Endothelial cell of umbilical vein (primary cell): ENCODE measurements at regions not wholly inside any gene's neighbourhood (a gene's known extent, or its start where the extent isn't known, plus 50 kb on each side); places are given as distances from the start of the nearest gene placed in this dataset.
"Not testable (repeated sequence)": the region's sequence is repeated elsewhere in the genome, so short reads cannot be mapped to it uniquely, and the experiment has no call there.

Source experiments
- BruUV-seq: library from RNA; stranded (reverse); fragments of 400-500 nt; replicated peaks from 2 replicates; lab custom pipeline; 2021; lab: Mats Ljungman, UMichigan
- CTCF ChIA-PET: fragments of 300-600, 350-600 bp; sonication (Branson Sonifier 250); formaldehyde crosslinking; loops from one replicate; lab custom pipeline; 2021; ENCODE audit warnings: antibody characterized with exemption, inconsistent platforms; lab: Charles Lee
- POLR2A ChIA-PET: fragments of 300-600, 350-600 bp; sonication (Branson Sonifier 250); formaldehyde crosslinking; loops from one replicate; lab custom pipeline; 2021; ENCODE audit warnings: antibody characterized with exemption, inconsistent platforms; lab: Charles Lee
- DNase-seq: peaks from one replicate; pipeline ENCODE4 v3.0.0-alpha.2; 2011; ENCODE audit warnings: low read depth, low spot score
- FAIRE-seq: peaks from 2 replicates; lab custom pipeline; 2011; peaks lifted over from hg19 to GRCh38; lab: Jason Lieb, UNC
- H2AFZ ChIP-seq: 2 replicates; pipeline ENCODE4 v1.6.0; 2012; ENCODE audit warnings: low read depth, low read length, control low read depth, inconsistent platforms
- H3K27ac ChIP-seq: 2 replicates; pipeline ENCODE4 v1.5.1; 2011; ENCODE audit warnings: low read depth, mild to moderate bottlenecking, control low read depth, low read length, moderate library complexity; ENCODE audit not compliant: insufficient read depth
- H3K27me3 ChIP-seq, 2 experiments: 2 replicates each; pipeline versions ENCODE4 v1.6.0 to v1.6.1; 2011; ENCODE audit warnings: low read length in 2 of 2, mixed read lengths in 1 of 2; ENCODE audit not compliant: control insufficient read depth in 2 of 2, insufficient read depth in 2 of 2
- H3K36me3 ChIP-seq, 2 experiments: 2 replicates in 1 of 2; 3 replicates in 1 of 2; pipeline ENCODE4 v1.5.1; 2011; ENCODE audit warnings: low read length in 2 of 2, mild to moderate bottlenecking in 1 of 2, moderate library complexity in 1 of 2; ENCODE audit not compliant: control insufficient read depth in 2 of 2, insufficient read depth in 2 of 2; ENCODE audit errors: extremely low read depth in 1 of 2
- H3K4me1 ChIP-seq: 3 replicates; pipeline ENCODE4 v1.5.1; 2011; ENCODE audit warnings: mild to moderate bottlenecking, low read length; ENCODE audit not compliant: control insufficient read depth, insufficient read depth; ENCODE audit errors: extremely low read depth
- H3K4me2 ChIP-seq: 2 replicates; pipeline ENCODE4 v1.6.1; 2011; ENCODE audit warnings: low read length, control low read depth, mixed read lengths; ENCODE audit not compliant: insufficient read depth
- H3K4me3 ChIP-seq, 3 experiments: fragments of 200-600 bp in 1 of 3; sonication (generic), shearing (Covaris generic) in 1 of 3; replicated peaks in 1 of 3; 2 replicates each; pipeline ENCODE4 v1.5.1; 2011 to 2016; ENCODE audit warnings: control low read depth in 3 of 3, low read length in 3 of 3, mild to moderate bottlenecking in 2 of 3, inconsistent platforms in 1 of 3, low read depth in 1 of 3, moderate library complexity in 1 of 3; ENCODE audit not compliant: insufficient read depth in 1 of 3
- H3K79me2 ChIP-seq: 2 replicates; pipeline ENCODE4 v1.6.0; 2012; ENCODE audit warnings: low read length, inconsistent platforms; ENCODE audit not compliant: control insufficient read depth, insufficient read depth
- H3K9ac ChIP-seq: replicated peaks from 2 replicates; pipeline ENCODE3; 2011; ENCODE audit warnings: low read length, control low read depth; ENCODE audit not compliant: insufficient read depth; ENCODE audit errors: extremely low read depth
- H3K9me1 ChIP-seq: replicated peaks from 3 replicates; pipeline ENCODE4 v1.6.0; 2011; ENCODE audit warnings: mild to moderate bottlenecking, low read length; ENCODE audit not compliant: control insufficient read depth, insufficient read depth; ENCODE audit errors: extremely low read depth
- H3K9me3 ChIP-seq: replicated peaks from 2 replicates; pipeline ENCODE4 v1.5.1; 2012; ENCODE audit warnings: low read length, inconsistent platforms; ENCODE audit not compliant: control insufficient read depth, insufficient read depth
- H4K20me1 ChIP-seq: replicated peaks from 2 replicates; pipeline ENCODE3; 2011; ENCODE audit warnings: mild to moderate bottlenecking, low read length; ENCODE audit not compliant: control insufficient read depth, insufficient read depth; ENCODE audit errors: extremely low read depth
- EZH2 ChIP-seq: IDR thresholded peaks from 2 replicates; pipeline ENCODE4 v1.6.1; 2012; ENCODE audit warnings: borderline replicate concordance, low read depth, mild to moderate bottlenecking, moderate library complexity, low read length, inconsistent platforms; ENCODE audit not compliant: severe bottlenecking
- FOS ChIP-seq: IDR thresholded peaks from 2 replicates; pipeline ENCODE4 v1.6.1; 2011; ENCODE audit warnings: mild to moderate bottlenecking, low read length, moderate library complexity, borderline replicate concordance; ENCODE audit not compliant: insufficient read depth
- GATA2 ChIP-seq: IDR thresholded peaks from 2 replicates; pipeline ENCODE4 v1.7.0; 2011; ENCODE audit warnings: low read depth, mild to moderate bottlenecking, moderate library complexity, mixed read lengths, low read length; ENCODE audit not compliant: insufficient read length, insufficient read depth
- JUN ChIP-seq: IDR thresholded peaks from 2 replicates; pipeline ENCODE4 v1.6.1; 2011; ENCODE audit warnings: borderline replicate concordance, low read depth; ENCODE audit not compliant: insufficient read length, insufficient read depth
- MYC ChIP-seq: IDR thresholded peaks from one replicate; pipeline ENCODE4 v1.6.1; 2011; ENCODE audit warnings: mild to moderate bottlenecking, low read depth, low read length
- POLR2A ChIP-seq: IDR thresholded peaks from 2 replicates; pipeline ENCODE4 v1.6.1; 2012; ENCODE audit warnings: low read depth, mild to moderate bottlenecking, control low read depth, low read length
- POLR2AphosphoS5 ChIP-seq: IDR thresholded peaks from 2 replicates; pipeline ENCODE4 v1.6.1; 2012; ENCODE audit warnings: low read depth, mild to moderate bottlenecking, control low read depth, low read length, moderate library complexity; ENCODE audit not compliant: insufficient read depth
- dilution Hi-C: fragments of 300-500 bp; cut with MboI; formaldehyde crosslinking; loops from one replicate; pipeline ENCODE4 v1.15.0; 2019; ENCODE audit warnings: low sequenced_read_pairs; ENCODE audit not compliant: extremely low pct_ligation_motif_present
- intact Hi-C: fragments of 100-400 bp; cut with micrococcal nuclease; formaldehyde crosslinking; loops from one replicate; pipeline ENCODE4 v1.10.0; 2022
- TF ChIP-seq, protein P1 (sequence below), 2 donors: IDR thresholded peaks; 1 replicate in 1 of 2; 2 replicates in 1 of 2; pipeline ENCODE4 v1.5.1; 2011; ENCODE audit warnings: low read length in 2 of 2, mild to moderate bottlenecking in 2 of 2, moderate library complexity in 2 of 2, control low read depth in 1 of 2, inconsistent platforms in 1 of 2, low read depth in 1 of 2; ENCODE audit not compliant: insufficient read depth in 1 of 2; ENCODE audit errors: extremely low read depth in 1 of 2
- TF ChIP-seq, protein P2 (sequence below): IDR thresholded peaks from 2 replicates; pipeline ENCODE4 v1.6.1; 2011; ENCODE audit not compliant: insufficient read depth, insufficient read length

DNA sequence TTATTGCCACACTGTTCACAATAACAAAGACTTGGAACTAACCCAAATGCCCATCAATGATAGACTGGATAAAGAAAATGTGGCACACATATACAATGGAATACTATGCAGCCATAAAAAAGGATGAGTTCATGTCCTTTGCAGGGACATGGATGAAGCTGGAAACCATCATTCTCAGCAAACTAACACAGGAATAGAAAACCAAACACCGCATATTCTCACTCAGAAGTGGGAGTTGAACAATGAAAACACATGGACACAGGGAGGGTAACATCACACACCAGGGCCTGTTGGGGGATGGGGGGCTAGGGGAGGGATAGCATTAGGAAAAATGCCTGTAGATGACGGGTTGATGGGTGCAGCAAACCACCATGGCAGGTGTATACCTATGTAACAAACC is 76.5 kb upstream of the SLC35F3 start:
- H3K79me2 ChIP-seq, CTCF ChIA-PET, H3K9me1 ChIP-seq, H3K27ac ChIP-seq, FAIRE-seq, H3K36me3 ChIP-seq, H4K20me1 ChIP-seq, H3K4me2 ChIP-seq, H3K9ac ChIP-seq, H3K27me3 ChIP-seq, H3K9me3 ChIP-seq, DNase-seq, BruUV-seq, POLR2A ChIA-PET, intact Hi-C loops, dilution Hi-C loops, H3K4me3 ChIP-seq, H2AFZ ChIP-seq, H3K4me1 ChIP-seq: not testable (repeated sequence)

DNA sequence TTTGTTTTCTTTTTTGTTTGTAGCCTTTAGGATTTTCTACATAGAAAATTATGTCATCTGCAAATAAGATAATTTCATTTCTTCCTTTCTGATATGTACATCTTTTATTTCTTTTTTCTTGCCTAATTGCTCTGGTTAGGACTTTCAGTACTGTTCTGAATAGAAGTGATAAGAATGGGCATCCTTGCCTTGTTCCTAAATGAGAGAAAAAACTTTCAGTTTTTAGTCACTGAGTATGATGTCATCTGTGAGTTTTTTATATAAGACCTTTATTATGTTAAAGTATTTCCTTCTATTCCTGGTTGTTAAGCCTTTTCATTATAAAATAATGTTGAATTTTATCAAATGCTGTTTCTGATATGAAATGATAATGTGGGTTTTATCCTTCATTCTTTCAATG is 76.0 kb upstream of the SLC35F3 start:
- H3K4me2 ChIP-seq = no peak overlapping the region

More for the DNA sequence above, 76.0 kb upstream of the SLC35F3 start:
- Histone ChIP-seq H2AFZ (no peak overlapping the region), H3K9ac (no peak overlapping the region), H3K9me1 (no peaks in the 10 kb centered on the region), H3K79me2 (no peaks in the 10 kb centered on the region), H3K27ac (no peak overlapping the region), H3K4me1 (no peaks in the 10 kb centered on the region), H4K20me1 (no peaks in the 10 kb centered on the region), H3K9me3 (no peaks in the 10 kb centered on the region), H3K36me3 (no peaks in the 10 kb centered on the region), H3K27me3 (no peaks in the 10 kb centered on the region), H3K4me3 (no peak overlapping the region)
- dilution Hi-C loops (no loop called here), intact Hi-C loops (no loop called here)
- FAIRE-seq (no peak), DNase-seq (no peak)
- POLR2A ChIA-PET = no interaction called here
- TF ChIP-seq, protein P1, sequence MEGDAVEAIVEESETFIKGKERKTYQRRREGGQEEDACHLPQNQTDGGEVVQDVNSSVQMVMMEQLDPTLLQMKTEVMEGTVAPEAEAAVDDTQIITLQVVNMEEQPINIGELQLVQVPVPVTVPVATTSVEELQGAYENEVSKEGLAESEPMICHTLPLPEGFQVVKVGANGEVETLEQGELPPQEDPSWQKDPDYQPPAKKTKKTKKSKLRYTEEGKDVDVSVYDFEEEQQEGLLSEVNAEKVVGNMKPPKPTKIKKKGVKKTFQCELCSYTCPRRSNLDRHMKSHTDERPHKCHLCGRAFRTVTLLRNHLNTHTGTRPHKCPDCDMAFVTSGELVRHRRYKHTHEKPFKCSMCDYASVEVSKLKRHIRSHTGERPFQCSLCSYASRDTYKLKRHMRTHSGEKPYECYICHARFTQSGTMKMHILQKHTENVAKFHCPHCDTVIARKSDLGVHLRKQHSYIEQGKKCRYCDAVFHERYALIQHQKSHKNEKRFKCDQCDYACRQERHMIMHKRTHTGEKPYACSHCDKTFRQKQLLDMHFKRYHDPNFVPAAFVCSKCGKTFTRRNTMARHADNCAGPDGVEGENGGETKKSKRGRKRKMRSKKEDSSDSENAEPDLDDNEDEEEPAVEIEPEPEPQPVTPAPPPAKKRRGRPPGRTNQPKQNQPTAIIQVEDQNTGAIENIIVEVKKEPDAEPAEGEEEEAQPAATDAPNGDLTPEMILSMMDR (IDR thresholded peaks at IDR 0.05; ENCODE audit: extremely low read depth in 1 of 2, insufficient read depth in 1 of 2, low read depth in 1 of 2, low read length in 2 of 2) = no peak
- TF ChIP-seq FOS = no peak
- no peak for TF ChIP-seq MYC
- no peak for TF ChIP-seq POLR2AphosphoS5
- TF ChIP-seq JUN = no peak
- TF ChIP-seq POLR2A = no peak
- TF ChIP-seq, protein P2, sequence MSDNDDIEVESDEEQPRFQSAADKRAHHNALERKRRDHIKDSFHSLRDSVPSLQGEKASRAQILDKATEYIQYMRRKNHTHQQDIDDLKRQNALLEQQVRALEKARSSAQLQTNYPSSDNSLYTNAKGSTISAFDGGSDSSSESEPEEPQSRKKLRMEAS = no peak
- TF ChIP-seq EZH2 = no peak
- no peak for TF ChIP-seq GATA2
- no TSS peak for BruUV-seq
- CTCF ChIA-PET = no interaction called here
